Kidney capillary endothelial cell (primary cell): ENCODE measurements at regions not wholly inside any gene's neighbourhood (a gene's known extent, or its start where the extent isn't known, plus 50 kb on each side); places are given as distances from the start of the nearest gene placed in this dataset.

Experiments
- DNase-seq: peaks from one replicate; pipeline ENCODE4 v3.0.0-alpha.2; 2018; ENCODE audit warnings: low spot score

- no peak for DNase-seq
Measured at GRCh38 chr22:22999523-22999922, 70.8 kb upstream of the GNAZ start.

GRCh38 chr22:23000657-23001347 lies 69.5 kb upstream of the GNAZ start:
- no peak for DNase-seq

- DNase-seq, result no peak
Measured at GRCh38 chr22:23001463-23001862, 68.9 kb upstream of the GNAZ start.

- no peak for DNase-seq
Measured at GRCh38 chr22:23002612-23003180, 67.6 kb upstream of the GNAZ start.

- DNase-seq, result no peak
Measured at GRCh38 chr22:23007823-23008222, 62.5 kb upstream of the GNAZ start.

GRCh38 chr22:23008896-23009295 lies 61.4 kb upstream of the GNAZ start:
- DNase-seq, result no peak
